Mesendoderm (in vitro differentiated cells): ENCODE measurements at regions not wholly inside any gene's neighbourhood (a gene's known extent, or its start where the extent isn't known, plus 50 kb on each side); places are given as distances from the start of the nearest gene placed in this dataset.
"Not testable (repeated sequence)": the region's sequence is repeated elsewhere in the genome, so short reads cannot be mapped to it uniquely, and the experiment has no call there.

Source experiments
- DNase-seq: peaks from one replicate; pipeline ENCODE4 v3.0.0; 2013
- H2AK5ac ChIP-seq: 2 replicates; pipeline ENCODE4 v1.6.1; 2013; ENCODE audit warnings: low read length, inconsistent platforms
- H2BK120ac ChIP-seq: 2 replicates; pipeline ENCODE4 v1.6.1; 2013; ENCODE audit warnings: low read depth, mild to moderate bottlenecking, low read length, moderate library complexity, mixed read lengths
- H2BK15ac ChIP-seq: replicated peaks from 2 replicates; pipeline ENCODE4 v1.6.1; 2013; ENCODE audit warnings: low read depth, mild to moderate bottlenecking, moderate library complexity
- H2BK5ac ChIP-seq: 2 replicates; pipeline ENCODE4 v1.6.1; 2013; ENCODE audit warnings: low read length, inconsistent platforms
- H3K18ac ChIP-seq: 2 replicates; pipeline ENCODE4 v1.6.1; 2013; ENCODE audit warnings: mild to moderate bottlenecking, low read length, mixed read lengths
- H3K23ac ChIP-seq: one replicate; pipeline ENCODE4 v1.6.1; 2013; ENCODE audit warnings: low read length
- H3K27ac ChIP-seq: 2 replicates; pipeline ENCODE4 v1.5.1; 2013; ENCODE audit warnings: low read depth, mild to moderate bottlenecking, inconsistent platforms, low read length, moderate library complexity
- H3K27me3 ChIP-seq: 2 replicates; pipeline ENCODE4 v1.6.1; 2013; ENCODE audit warnings: low read length, control low read depth, mild to moderate bottlenecking, inconsistent platforms; ENCODE audit not compliant: insufficient read depth, poor library complexity
- H3K36me3 ChIP-seq: 2 replicates; pipeline ENCODE4 v1.6.1; 2013; ENCODE audit warnings: low read length, inconsistent platforms; ENCODE audit not compliant: control insufficient read depth, insufficient read depth
- H3K4ac ChIP-seq: one replicate; pipeline ENCODE4 v1.6.1; 2013; ENCODE audit warnings: low read depth, mild to moderate bottlenecking, low read length, moderate library complexity
- H3K4me1 ChIP-seq: 2 replicates; pipeline ENCODE4 v1.6.1; 2013; ENCODE audit warnings: low read depth, low read length, inconsistent platforms; ENCODE audit not compliant: control insufficient read depth
- H3K4me2 ChIP-seq: 2 replicates; pipeline ENCODE4 v1.6.1; 2013; ENCODE audit warnings: low read length
- H3K4me3 ChIP-seq: 2 replicates; pipeline ENCODE4 v1.5.1; 2013; ENCODE audit warnings: mild to moderate bottlenecking, low read length
- H3K56ac ChIP-seq: one replicate; pipeline ENCODE4 v1.6.1; 2013; ENCODE audit warnings: low read length
- H3K79me1 ChIP-seq: 2 replicates; pipeline ENCODE4 v1.6.1; 2013; ENCODE audit warnings: low read length, inconsistent platforms
- H3K79me2 ChIP-seq: 2 replicates; pipeline ENCODE4 v1.6.1; 2013; ENCODE audit warnings: mild to moderate bottlenecking, low read length; ENCODE audit not compliant: control insufficient read depth, insufficient read depth
- H3K9ac ChIP-seq: 2 replicates; pipeline ENCODE4 v1.6.1; 2013; ENCODE audit warnings: low read length, inconsistent platforms
- H4K5ac ChIP-seq: one replicate; pipeline ENCODE4 v1.6.1; 2013; ENCODE audit warnings: low read length
- H4K8ac ChIP-seq: one replicate; pipeline ENCODE4 v1.6.1; 2013; ENCODE audit warnings: low read depth, mild to moderate bottlenecking, control low read depth, low read length, moderate library complexity
- WGBS: extraction: QIAGEN DNeasy Blood & Tissue Kit; methylation state at CpG from one replicate; pipeline ENCODE4 v1.1.7; 2013; ENCODE audit warnings: low lambda C conversion rate, missing lambda C conversion rate; ENCODE audit not compliant: insufficient coverage; ENCODE audit errors: extremely low coverage; 5-methylcytosine and 5-hydroxymethylcytosine counted together

GRCh38 chrX:139172731-139173130, 357.8 kb upstream of the F9 start:
- H2BK15ac ChIP-seq: no peak overlapping the region
- no peak overlapping the region for H2BK120ac ChIP-seq
- H3K4me3 ChIP-seq: no peak overlapping the region
- no peak overlapping the region for H4K5ac ChIP-seq
- H3K79me1 ChIP-seq: no peaks in the 10 kb centered on the region
- H3K79me2 ChIP-seq: no peaks in the 10 kb centered on the region
- H3K18ac ChIP-seq: no peak overlapping the region
- H3K4me2 ChIP-seq: no peak overlapping the region
- no peak overlapping the region for H2AK5ac ChIP-seq
- H3K27me3 ChIP-seq: no peaks in the 10 kb centered on the region
- no peak overlapping the region for H3K4ac ChIP-seq
- no peak overlapping the region for H2BK5ac ChIP-seq
- no peaks in the 10 kb centered on the region for H3K36me3 ChIP-seq
- H3K23ac ChIP-seq: no peak overlapping the region
- no peak overlapping the region for H3K9ac ChIP-seq
- no peak for DNase-seq
- no peak overlapping the region for H3K56ac ChIP-seq
- no peak overlapping the region for H3K27ac ChIP-seq
- H4K8ac ChIP-seq: no peak overlapping the region
- no CpG with 5 or more reads among the region's 1 CpG for WGBS
- no peaks in the 10 kb centered on the region for H3K4me1 ChIP-seq

DNA sequence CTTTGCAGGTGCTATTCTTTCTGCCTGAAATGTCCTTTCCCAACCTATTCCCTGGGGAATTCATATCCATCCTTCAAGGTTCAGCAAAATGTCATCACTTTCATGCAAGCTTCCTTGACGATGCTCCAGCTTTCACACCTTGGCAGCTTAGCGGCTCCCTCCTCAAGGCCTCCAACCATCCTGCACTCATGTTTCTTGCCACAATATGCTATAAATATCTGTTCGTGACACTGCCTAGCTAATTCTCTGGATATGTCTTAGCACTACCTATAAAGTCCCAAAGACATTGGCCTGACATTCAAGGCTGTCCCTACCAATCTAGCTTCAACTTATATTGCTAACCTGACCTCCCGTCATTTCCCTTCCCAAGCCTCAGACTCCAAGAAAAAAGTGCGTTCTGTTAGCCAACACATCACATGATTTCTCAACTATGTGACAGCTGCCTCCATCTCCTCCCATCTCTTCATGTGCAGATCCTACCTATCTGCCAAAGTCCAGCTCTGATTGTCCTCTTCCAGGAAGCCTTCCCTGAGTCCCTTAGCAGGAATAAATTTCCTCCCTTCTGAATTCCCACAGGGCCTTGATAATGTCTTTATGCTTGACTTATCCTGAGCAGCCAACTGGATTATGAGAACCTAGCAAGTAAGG, 359.9 kb upstream of the F9 start:
- H3K27me3 ChIP-seq: no peaks in the 10 kb centered on the region
- H3K23ac ChIP-seq: no peak overlapping the region
- H3K56ac ChIP-seq: no peak overlapping the region
- no peaks in the 10 kb centered on the region for H3K36me3 ChIP-seq
- no peaks in the 10 kb centered on the region for H3K79me2 ChIP-seq
- H2AK5ac ChIP-seq: no peak overlapping the region
- no peak overlapping the region for H2BK15ac ChIP-seq
- no peak overlapping the region for H2BK120ac ChIP-seq
- no peak overlapping the region for H4K5ac ChIP-seq
- no peaks in the 10 kb centered on the region for H3K79me1 ChIP-seq
- WGBS: no CpG with 5 or more reads among the region's 5 CpGs
- no peak overlapping the region for H4K8ac ChIP-seq
- no peak for DNase-seq
- no peak overlapping the region for H3K18ac ChIP-seq
- H3K4me2 ChIP-seq: no peak overlapping the region
- H2BK5ac ChIP-seq: no peak overlapping the region
- no peak overlapping the region for H3K9ac ChIP-seq
- no peak overlapping the region for H3K4ac ChIP-seq
- H3K4me3 ChIP-seq: no peak overlapping the region
- no peaks in the 10 kb centered on the region for H3K4me1 ChIP-seq
- no peak overlapping the region for H3K27ac ChIP-seq

- no peak overlapping the region for H3K56ac ChIP-seq
- H3K27ac ChIP-seq: no peak overlapping the region
- DNase-seq: no peak
- no peak overlapping the region for H2BK15ac ChIP-seq
- no peak overlapping the region for H2BK120ac ChIP-seq
- H3K4me2 ChIP-seq: no peak overlapping the region
- no peak overlapping the region for H2AK5ac ChIP-seq
- no peaks in the 10 kb centered on the region for H3K36me3 ChIP-seq
- H3K79me1 ChIP-seq: no peaks in the 10 kb centered on the region
- H4K5ac ChIP-seq: no peak overlapping the region
- no peak overlapping the region for H3K4me3 ChIP-seq
- no peak overlapping the region for H3K4ac ChIP-seq
- H3K23ac ChIP-seq: no peak overlapping the region
- H2BK5ac ChIP-seq: no peak overlapping the region
- no peak overlapping the region for H4K8ac ChIP-seq
- no peaks in the 10 kb centered on the region for H3K4me1 ChIP-seq
- H3K27me3 ChIP-seq: no peaks in the 10 kb centered on the region
- no peak overlapping the region for H3K18ac ChIP-seq
- no peaks in the 10 kb centered on the region for H3K79me2 ChIP-seq
- no CpG with 5 or more reads among the region's 1 CpG for WGBS
- H3K9ac ChIP-seq: no peak overlapping the region
Observed at GRCh38 chrX:139167282-139167681, 363.3 kb upstream of the F9 start.

- no peaks in the 10 kb centered on the region for H3K27me3 ChIP-seq
- H2BK15ac ChIP-seq: no peak overlapping the region
- no peak overlapping the region for H2BK120ac ChIP-seq
- no peaks in the 10 kb centered on the region for H3K79me2 ChIP-seq
- no CpG with 5 or more reads among the region's 2 CpGs for WGBS
- no peaks in the 10 kb centered on the region for H3K79me1 ChIP-seq
- H3K4ac ChIP-seq: no peak overlapping the region
- no peaks in the 10 kb centered on the region for H3K36me3 ChIP-seq
- H3K56ac ChIP-seq: no peak overlapping the region
- H2BK5ac ChIP-seq: no peak overlapping the region
- H3K27ac ChIP-seq: no peak overlapping the region
- H3K4me1 ChIP-seq: no peaks in the 10 kb centered on the region
- DNase-seq: peak; percentile 39
- H4K5ac ChIP-seq: no peak overlapping the region
- H3K23ac ChIP-seq: no peak overlapping the region
- no peak overlapping the region for H2AK5ac ChIP-seq
- H4K8ac ChIP-seq: no peak overlapping the region
- no peak overlapping the region for H3K9ac ChIP-seq
- no peak overlapping the region for H3K18ac ChIP-seq
- no peak overlapping the region for H3K4me2 ChIP-seq
- no peak overlapping the region for H3K4me3 ChIP-seq
Observed at GRCh38 chrX:139158256-139158655, 372.3 kb upstream of the F9 start.

DNA sequence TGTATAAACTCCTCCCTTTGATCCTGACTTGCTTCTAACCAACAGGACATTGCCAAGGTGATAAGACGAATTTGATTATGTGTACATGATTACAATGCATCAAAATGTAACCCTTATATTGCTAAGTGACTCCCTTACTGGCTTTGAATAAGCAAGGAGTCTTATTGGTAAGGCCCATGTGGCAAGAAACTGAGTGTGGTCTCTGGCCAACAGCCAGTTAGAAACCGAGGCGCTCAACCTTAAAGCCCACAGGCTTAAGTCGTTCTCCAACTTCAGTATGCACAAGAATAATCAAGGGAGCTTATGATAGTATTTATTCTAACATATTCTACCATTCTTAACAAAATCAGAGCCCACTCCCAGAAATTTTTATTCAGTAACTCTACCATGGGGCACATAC, 374.2 kb upstream of the F9 start:
- H3K27me3 ChIP-seq: no peaks in the 10 kb centered on the region
- H3K18ac ChIP-seq: no peak overlapping the region
- H2BK15ac ChIP-seq: no peak overlapping the region
- no peak overlapping the region for H2BK120ac ChIP-seq
- H2AK5ac ChIP-seq: no peak overlapping the region
- no peak for DNase-seq
- no peaks in the 10 kb centered on the region for H3K79me2 ChIP-seq
- no peak overlapping the region for H3K23ac ChIP-seq
- no peak overlapping the region for H3K4ac ChIP-seq
- H3K4me2 ChIP-seq: no peak overlapping the region
- H3K4me1 ChIP-seq: peaks cover 5% of the 10 kb centered on the region
- no CpG with 5 or more reads among the region's 4 CpGs for WGBS
- H4K5ac ChIP-seq: no peak overlapping the region
- H3K4me3 ChIP-seq: no peak overlapping the region
- no peak overlapping the region for H3K9ac ChIP-seq
- no peak overlapping the region for H3K56ac ChIP-seq
- H3K36me3 ChIP-seq: no peaks in the 10 kb centered on the region
- no peak overlapping the region for H4K8ac ChIP-seq
- no peak overlapping the region for H3K27ac ChIP-seq
- no peaks in the 10 kb centered on the region for H3K79me1 ChIP-seq
- no peak overlapping the region for H2BK5ac ChIP-seq

DNA sequence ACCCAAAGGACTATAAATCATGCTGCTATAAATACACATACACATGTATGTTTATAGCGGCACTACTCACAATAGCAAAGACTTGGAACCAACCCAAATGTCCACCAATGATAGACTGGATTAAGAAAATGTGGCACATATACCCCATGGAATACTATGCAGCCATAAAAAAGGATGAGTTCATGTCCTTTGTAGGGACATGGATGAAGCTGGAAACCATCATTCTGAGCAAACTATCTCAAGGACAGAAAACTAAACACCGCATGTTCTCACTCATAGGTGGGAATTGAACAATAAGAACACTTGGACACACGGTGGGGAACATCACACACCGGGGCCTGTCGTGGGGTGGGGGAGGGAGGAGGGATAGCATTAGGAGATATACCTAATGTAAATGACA, 383.9 kb upstream of the F9 start:
- not testable (repeated sequence) for H4K8ac ChIP-seq, H3K27ac ChIP-seq, H3K79me1 ChIP-seq, H4K5ac ChIP-seq, H3K79me2 ChIP-seq, H3K56ac ChIP-seq, DNase-seq, H3K18ac ChIP-seq, H3K9ac ChIP-seq, H3K4ac ChIP-seq, H2AK5ac ChIP-seq, H3K4me1 ChIP-seq, H3K23ac ChIP-seq, H2BK15ac ChIP-seq, H3K4me2 ChIP-seq, H3K36me3 ChIP-seq, H2BK120ac ChIP-seq, H2BK5ac ChIP-seq, H3K4me3 ChIP-seq, H3K27me3 ChIP-seq
- WGBS: no CpG with 5 or more reads among the region's 5 CpGs
